ENCODE measurements at regions not wholly inside any gene's neighbourhood (a gene's known extent, or its start where the extent isn't known, plus 50 kb on each side); places are given as distances from the start of the nearest gene placed in this dataset.
"Not testable (repeated sequence)": the region's sequence is repeated elsewhere in the genome, so short reads cannot be mapped to it uniquely, and the experiment has no call there.

DNA sequence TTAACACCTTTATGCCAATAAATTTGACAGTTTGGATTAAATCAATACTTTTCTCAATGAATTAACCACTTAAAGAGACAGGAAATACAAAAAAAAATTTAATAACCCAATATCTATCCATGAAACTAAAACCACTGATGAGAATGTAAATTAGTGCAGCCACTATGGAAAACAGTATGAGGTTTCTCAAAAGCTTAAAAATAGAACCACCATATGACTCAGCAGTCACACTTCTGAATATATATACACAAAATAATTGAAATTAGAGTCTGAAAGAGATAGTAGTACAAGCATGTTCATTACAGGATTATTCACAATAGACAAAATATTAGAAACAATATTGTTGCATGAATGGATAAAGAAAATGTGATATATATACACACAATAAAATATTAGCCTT, 382.1 kb upstream of the SETBP1 start:
- DNase-seq (ENCODE audit: low spot score): no peak

GRCh38 chr18:44309185-44309584, 371.5 kb upstream of the SETBP1 start:
- no peak for DNase-seq (ENCODE audit: low spot score)

- DNase-seq (ENCODE audit: low spot score): no peak
Observed at GRCh38 chr18:44320619-44321460, 359.8 kb upstream of the SETBP1 start.

- no peak for DNase-seq (ENCODE audit: low spot score)
Observed at GRCh38 chr18:44321868-44322590, 358.7 kb upstream of the SETBP1 start.

GRCh38 chr18:44323125-44323524, 357.6 kb upstream of the SETBP1 start:
- no peak for DNase-seq (ENCODE audit: low spot score)

GRCh38 chr18:44324361-44324760, 356.3 kb upstream of the SETBP1 start:
- no peak for DNase-seq (ENCODE audit: low spot score)

GRCh38 chr18:44325903-44326635, 354.6 kb upstream of the SETBP1 start:
- DNase-seq (ENCODE audit: low spot score): no peak

DNA sequence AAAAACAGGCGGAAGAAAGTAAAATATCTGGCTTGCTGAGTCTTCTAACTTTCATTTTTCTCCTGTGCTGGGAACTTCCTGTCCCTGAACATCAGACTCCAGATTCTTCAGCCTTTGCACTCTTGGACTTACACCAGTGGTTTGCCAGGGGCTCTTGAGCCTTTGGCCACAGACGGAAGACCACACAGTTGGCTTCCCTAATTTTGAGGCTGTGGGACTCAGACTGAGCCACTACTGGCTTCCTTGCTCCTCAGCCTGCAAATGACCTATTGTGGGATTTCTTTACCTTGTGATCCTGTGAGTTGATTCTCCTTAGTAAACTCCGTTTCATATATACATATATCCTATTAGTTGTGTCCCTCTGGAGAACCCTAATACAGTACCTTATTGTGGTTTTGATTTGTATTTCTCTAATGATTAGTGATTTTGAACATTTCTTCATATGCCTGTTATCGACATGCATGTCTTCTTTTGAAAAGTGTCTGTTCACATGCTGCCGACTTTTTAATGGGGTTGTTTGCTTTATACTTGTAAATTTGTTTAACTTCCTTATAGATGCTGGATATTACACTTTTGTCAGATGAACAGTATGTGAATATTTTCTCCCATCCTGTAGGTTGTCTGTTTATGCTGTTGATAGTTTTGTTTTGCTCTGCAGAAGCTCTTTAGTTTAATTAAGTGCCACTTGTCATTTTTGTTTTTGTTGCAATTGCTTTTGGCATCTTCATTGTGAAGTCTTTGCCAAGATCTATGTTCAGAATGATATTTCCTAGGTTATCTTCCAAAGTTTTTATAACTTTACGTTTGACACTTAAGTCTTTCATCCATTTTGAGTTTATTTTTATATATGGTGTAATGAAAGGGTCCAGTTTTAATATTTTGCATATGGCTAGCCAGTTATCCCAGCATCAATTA, 348.8 kb upstream of the SETBP1 start:
- no peak for DNase-seq (ENCODE audit: low spot score)

- no peak for DNase-seq (ENCODE audit: low spot score)
Observed at GRCh38 chr18:44341759-44342158, 338.9 kb upstream of the SETBP1 start.

DNA sequence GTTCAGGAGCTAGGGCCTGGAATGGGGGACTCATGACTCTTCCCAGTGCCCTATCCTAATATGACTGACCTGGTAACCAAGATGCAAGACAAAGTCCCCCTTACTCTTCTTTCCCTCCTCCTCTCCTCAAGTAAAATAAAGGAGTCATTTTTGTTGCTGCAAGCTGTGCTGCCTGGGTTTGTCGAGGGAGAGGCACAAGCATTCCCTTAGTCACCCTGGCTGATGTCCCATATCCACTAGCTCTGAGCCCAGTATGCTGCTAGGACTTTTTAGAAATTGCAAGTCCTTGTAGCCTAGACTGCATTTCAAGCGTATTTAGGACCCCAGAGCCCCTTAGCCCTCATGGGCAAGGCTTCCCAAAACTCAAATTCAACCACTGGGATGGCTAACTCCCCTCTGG, 338.5 kb upstream of the SETBP1 start:
- DNase-seq (ENCODE audit: low spot score): no peak

DNA sequence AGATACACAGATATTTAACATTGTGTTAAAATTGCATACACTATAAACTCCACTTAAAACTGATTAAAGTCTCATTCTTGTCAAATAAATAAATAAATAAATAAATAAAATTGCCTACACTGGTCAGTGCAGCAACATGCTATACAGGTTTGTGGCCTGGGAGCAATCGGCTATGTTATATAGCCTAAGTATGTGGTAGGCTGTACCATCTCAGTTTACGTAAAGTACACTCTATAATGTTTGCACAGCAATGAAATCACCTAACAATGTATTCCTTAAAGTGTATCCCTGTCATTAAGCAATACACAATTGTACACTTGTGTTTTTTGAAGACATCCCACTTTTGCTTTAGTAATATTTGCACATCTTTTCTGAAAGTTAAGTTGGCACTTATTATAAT, 337.7 kb upstream of the SETBP1 start:
- no peak for DNase-seq (ENCODE audit: low spot score)

GRCh38 chr18:44343570-44343969, 337.1 kb upstream of the SETBP1 start:
- DNase-seq (ENCODE audit: low spot score): no peak

DNA sequence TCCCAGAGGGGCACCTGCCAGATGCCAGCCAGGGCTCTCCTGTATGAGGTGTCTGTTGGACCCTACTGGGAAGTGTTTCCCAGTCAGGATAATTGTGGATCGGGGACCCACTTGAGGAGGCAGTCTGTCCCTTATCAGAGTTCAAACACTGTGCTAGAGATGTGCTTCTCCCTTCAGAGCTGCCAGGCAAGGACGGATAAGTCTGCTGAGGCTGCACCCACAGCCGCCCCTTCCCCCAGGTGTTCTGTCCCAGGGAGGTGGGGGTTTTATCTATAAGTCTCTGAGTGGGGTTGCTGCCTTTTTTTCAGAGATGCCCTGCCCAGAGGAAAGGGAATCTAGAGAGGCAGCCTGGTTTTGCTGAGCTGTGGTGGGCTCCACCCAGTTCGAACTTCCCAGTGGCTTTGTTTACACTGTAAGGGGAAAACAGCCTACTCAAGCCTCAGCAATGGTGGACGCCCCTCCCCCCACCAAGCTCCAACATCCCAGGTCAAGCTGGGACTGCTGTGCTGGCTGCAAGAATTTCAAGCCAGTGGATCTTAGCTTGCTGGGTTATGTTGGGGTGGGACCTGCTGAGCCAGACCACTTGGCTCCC, 324.0 kb upstream of the SETBP1 start:
- no peak for DNase-seq (ENCODE audit: low spot score)

DNA sequence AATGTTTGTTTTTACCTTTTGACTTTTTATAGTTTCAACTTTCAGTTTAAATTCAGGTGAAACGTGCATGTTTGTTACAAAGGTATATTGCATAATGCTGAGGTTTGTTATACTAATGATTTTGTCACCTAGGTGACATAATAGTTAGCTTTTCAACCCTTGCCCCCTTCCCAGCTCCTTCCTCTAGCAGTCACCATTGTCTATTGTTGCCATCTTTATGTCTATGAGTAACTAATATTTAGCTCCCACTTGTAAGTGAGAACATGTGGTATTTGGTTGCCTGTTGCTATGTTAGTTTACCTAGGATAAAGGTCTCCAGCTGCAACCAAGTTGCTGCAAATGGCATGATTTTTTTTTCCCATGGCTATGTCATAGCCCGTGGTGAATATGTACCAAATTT, 322.3 kb upstream of the SETBP1 start:
- no peak for DNase-seq (ENCODE audit: low spot score)

- not testable (repeated sequence) for DNase-seq (ENCODE audit: low spot score)
Observed at GRCh38 chr18:44359741-44360140, 320.9 kb upstream of the SETBP1 start.

DNA sequence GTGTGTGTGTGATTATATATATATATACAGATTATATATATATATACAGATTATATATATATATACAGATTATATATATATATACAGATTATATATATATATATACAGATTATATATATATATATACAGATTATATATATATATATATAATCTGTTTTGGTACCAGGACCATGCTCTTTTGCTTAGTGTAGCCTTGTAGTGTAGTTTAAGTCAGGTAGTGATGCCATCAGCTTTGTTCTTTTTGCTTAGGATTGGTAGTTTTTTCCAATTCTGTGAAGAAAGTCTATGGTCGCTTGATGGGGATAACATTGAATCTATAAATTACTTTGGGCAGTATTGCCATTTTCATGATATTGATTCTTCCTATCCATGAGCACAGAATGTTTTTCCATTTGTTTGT, 318.5 kb upstream of the SETBP1 start:
- DNase-seq (ENCODE audit: low spot score): not testable (repeated sequence)

DNA sequence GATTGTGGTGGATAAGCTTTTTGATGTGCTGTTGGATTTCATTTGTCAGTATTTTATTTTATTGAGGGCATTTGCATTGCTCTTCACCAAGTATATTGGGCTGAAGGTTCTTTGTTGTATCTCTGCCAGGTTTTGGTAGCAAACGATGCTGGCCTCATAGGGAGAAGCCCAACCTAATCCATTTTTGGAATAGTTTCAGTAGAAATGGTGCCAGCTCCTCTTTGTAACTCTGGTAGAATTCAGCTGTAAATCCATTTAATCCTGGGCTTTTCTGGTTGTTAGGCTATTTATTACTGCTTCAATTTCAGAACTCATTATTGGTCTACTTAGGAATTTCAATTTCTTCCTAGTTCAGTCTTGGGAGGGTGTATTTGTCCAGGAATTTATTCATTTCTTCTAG, 309.8 kb upstream of the SETBP1 start:
- DNase-seq (ENCODE audit: low spot score): no peak

- DNase-seq (ENCODE audit: low spot score): no peak
Observed at GRCh38 chr18:44374966-44375365, 305.7 kb upstream of the SETBP1 start.

DNA sequence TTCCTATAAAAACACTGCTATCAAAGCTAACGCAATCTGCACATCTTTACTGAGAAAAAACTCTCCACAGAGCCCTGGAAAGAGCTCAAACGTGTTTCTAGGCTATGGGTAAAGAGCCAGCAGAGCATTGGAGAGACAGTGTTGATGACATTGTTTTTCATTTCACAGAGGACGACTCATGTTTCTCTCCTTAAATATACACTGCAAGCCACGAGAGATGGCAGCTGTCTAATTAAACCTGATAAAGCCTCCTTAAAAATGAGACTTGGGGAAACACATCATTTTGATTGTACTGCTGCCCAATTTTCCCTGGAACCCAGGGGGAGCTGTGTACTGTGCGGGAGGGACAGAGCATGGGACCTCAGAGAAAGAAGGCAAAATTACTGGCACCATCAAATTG, 294.3 kb upstream of the SETBP1 start:
- no peak for DNase-seq (ENCODE audit: low spot score)

- no peak for DNase-seq (ENCODE audit: low spot score)
Observed at GRCh38 chr18:44388329-44388728, 292.4 kb upstream of the SETBP1 start.

DNA sequence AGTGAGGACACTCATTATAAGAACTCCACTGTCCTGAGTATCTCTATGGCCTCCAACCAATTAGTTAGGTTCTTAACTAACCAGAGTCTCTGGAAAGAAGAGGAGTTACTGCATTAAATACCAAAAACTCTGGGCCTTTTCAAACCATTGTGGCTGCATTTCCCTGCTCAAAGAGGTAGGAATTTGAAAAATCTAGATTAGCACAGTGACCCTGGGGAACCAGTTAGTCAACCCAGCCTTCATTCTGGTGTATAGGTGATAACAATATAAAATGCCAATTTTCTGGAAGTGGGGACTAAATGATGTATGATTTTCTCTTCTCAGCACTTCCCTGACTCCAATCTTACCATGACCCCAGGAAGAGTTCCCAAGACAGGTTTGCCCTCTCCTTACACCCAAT, 287.8 kb upstream of the SETBP1 start:
- DNase-seq (ENCODE audit: low spot score): no peak
